Loucy (cell line): ENCODE measurements at regions not wholly inside any gene's neighbourhood (a gene's known extent, or its start where the extent isn't known, plus 50 kb on each side); places are given as distances from the start of the nearest gene placed in this dataset.

Experiments used
- H2AFZ ChIP-seq: fragments of 200-600 bp; sonication (generic); 2 replicates; pipeline ENCODE4 v1.6.0; 2016; ENCODE audit warnings: antibody characterized with exemption, mild to moderate bottlenecking, low read length, moderate library complexity
- H3F3A ChIP-seq: fragments of 200-600 bp; 2 replicates; pipeline ENCODE4 v1.6.0; 2016; ENCODE audit warnings: antibody characterized with exemption, low read depth, mild to moderate bottlenecking
- H3K27me3 ChIP-seq: fragments of 200-600 bp; sonication (generic); 2 replicates; pipeline ENCODE4 v1.6.1; 2014; ENCODE audit warnings: low read length, mild to moderate bottlenecking; ENCODE audit not compliant: insufficient read depth, poor library complexity, severe bottlenecking
- H3K36me3 ChIP-seq: fragments of 200-600 bp; sonication (generic); 2 replicates; pipeline ENCODE4 v1.6.1; 2016; ENCODE audit warnings: low read length; ENCODE audit not compliant: insufficient read depth
- H3K4me1 ChIP-seq: fragments of 200-600 bp; sonication (generic); 2 replicates; pipeline ENCODE4 v1.5.1; 2014; ENCODE audit warnings: low read length, mild to moderate bottlenecking; ENCODE audit not compliant: insufficient read depth, poor library complexity, severe bottlenecking
- H3K4me2 ChIP-seq: fragments of 200-600 bp; sonication (generic); 2 replicates; pipeline ENCODE4 v1.6.0; 2014; ENCODE audit warnings: antibody characterized with exemption, low read length, low read depth, mild to moderate bottlenecking; ENCODE audit not compliant: poor library complexity, severe bottlenecking
- H3K4me3 ChIP-seq: fragments of 200-600 bp; sonication (generic); 2 replicates; pipeline ENCODE4 v1.5.1; 2014; ENCODE audit warnings: low read length, mild to moderate bottlenecking, mixed read lengths; ENCODE audit not compliant: poor library complexity, severe bottlenecking
- H3K79me2 ChIP-seq: fragments of 200-600 bp; sonication (generic); 2 replicates; pipeline ENCODE4 v1.6.1; 2014; ENCODE audit warnings: low read length; ENCODE audit not compliant: insufficient read depth
- H3K9ac ChIP-seq: fragments of 200-600 bp; sonication (generic); 2 replicates; pipeline ENCODE4 v1.6.0; 2014; ENCODE audit warnings: mild to moderate bottlenecking, low read depth, low read length, moderate library complexity; ENCODE audit not compliant: poor library complexity, severe bottlenecking
- H3K9me2 ChIP-seq: fragments of 200-600 bp; sonication (generic); replicated peaks from 2 replicates; pipeline ENCODE4 v1.6.1; 2016; ENCODE audit warnings: low read depth, low read length, mixed read lengths
- H3K9me3 ChIP-seq: fragments of 200-600 bp; sonication (generic); 2 replicates; pipeline ENCODE4 v1.6.1; 2014; ENCODE audit warnings: mild to moderate bottlenecking, antibody characterized with exemption, low read length, low read depth; ENCODE audit not compliant: insufficient read depth
- H4K20me1 ChIP-seq: fragments of 200-600 bp; sonication (generic); 2 replicates; pipeline ENCODE4 v1.6.0; 2014; ENCODE audit warnings: antibody characterized with exemption, low read length, mild to moderate bottlenecking; ENCODE audit not compliant: insufficient read depth, poor library complexity, severe bottlenecking
- CTCF ChIP-seq: fragments of 200-600 bp; sonication (generic); conservative IDR thresholded peaks from 2 replicates; pipeline ENCODE4 v1.5.1; 2014; ENCODE audit warnings: mild to moderate bottlenecking, antibody characterized with exemption, low read length
- EZH2phosphoT487 ChIP-seq: fragments of 200-600 bp; IDR thresholded peaks from 2 replicates; pipeline ENCODE4 v1.6.1; 2018; ENCODE audit warnings: antibody characterized with exemption, mild to moderate bottlenecking, moderate library complexity, borderline replicate concordance

GRCh38 chr9:110099236-110100095 lies 108.5 kb downstream of the C9orf152 start:
- Histone ChIP-seq H3K9ac (no peak overlapping the region), H3K36me3 (peaks cover 36% of the 10 kb centered on the region; the same call in 1 of the 2 replicates), H3K9me2 (no peaks in the 10 kb centered on the region), H3K4me1 (no peaks in the 10 kb centered on the region), H2AFZ (no peak overlapping the region), H3K4me3 (no peak overlapping the region), H4K20me1 (peaks cover 60% of the 10 kb centered on the region), H3K4me2 (no peak overlapping the region), H3F3A (no peaks in the 10 kb centered on the region), H3K9me3 (no peaks in the 10 kb centered on the region), H3K79me2 (peaks cover 82% of the 10 kb centered on the region), H3K27me3 (no peaks in the 10 kb centered on the region)
- TF ChIP-seq EZH2phosphoT487 (no peak), CTCF (no peak)

- TF ChIP-seq EZH2phosphoT487 (no peak), CTCF (no peak)
- no peaks in the 10 kb centered on the region for H3K27me3 ChIP-seq
- no peak overlapping the region for H3K4me2 ChIP-seq
- H3K4me1 ChIP-seq, result no peaks in the 10 kb centered on the region
- H3K79me2 ChIP-seq, result peaks cover 83% of the 10 kb centered on the region
- peaks cover 63% of the 10 kb centered on the region for H4K20me1 ChIP-seq
- H2AFZ ChIP-seq, result no peak overlapping the region
- no peak overlapping the region for H3K4me3 ChIP-seq
- no peaks in the 10 kb centered on the region for H3F3A ChIP-seq
- H3K9me3 ChIP-seq, result no peaks in the 10 kb centered on the region
- no peak overlapping the region for H3K9ac ChIP-seq
- peaks cover 47% of the 10 kb centered on the region; the same call in 1 of the 2 replicates for H3K36me3 ChIP-seq
- no peaks in the 10 kb centered on the region for H3K9me2 ChIP-seq
Measured at GRCh38 chr9:110101531-110102161, 106.3 kb downstream of the C9orf152 start.

- Histone ChIP-seq H3F3A (no peaks in the 10 kb centered on the region), H3K9me2 (no peaks in the 10 kb centered on the region), H3K36me3 (peaks cover 44% of the 10 kb centered on the region; the same call in 1 of the 2 replicates), H4K20me1 (peaks cover 62% of the 10 kb centered on the region), H2AFZ (no peak overlapping the region), H3K9me3 (no peaks in the 10 kb centered on the region), H3K9ac (no peak overlapping the region), H3K4me1 (no peaks in the 10 kb centered on the region), H3K4me2 (no peak overlapping the region), H3K4me3 (no peak overlapping the region), H3K27me3 (no peaks in the 10 kb centered on the region), H3K79me2 (peaks cover 93% of the 10 kb centered on the region)
- TF ChIP-seq CTCF, result no peak
- TF ChIP-seq EZH2phosphoT487, result no peak
Measured at GRCh38 chr9:110103257-110103656, 104.7 kb downstream of the C9orf152 start.
